GM12878 (cell line): ENCODE measurements at regions not wholly inside any gene's neighbourhood (a gene's known extent, or its start where the extent isn't known, plus 50 kb on each side); places are given as distances from the start of the nearest gene placed in this dataset.

Experiments
- ATAC-seq: fragments of 200-7000 bp; cut with Tn5 transposase; 3 replicates; pipeline ENCODE4 v1.9.1; 2020; ENCODE audit warnings: mild to moderate bottlenecking, moderate library complexity
- BruUV-seq: library from RNA; stranded (reverse); fragments of 400-500 nt; replicated peaks from 2 replicates; lab custom pipeline; 2021; lab: Mats Ljungman, UMichigan
- CTCF ChIA-PET: fragments of 300-600 bp; sonication (Branson Sonifier 250); formaldehyde crosslinking; extraction: SDS; loops from one replicate; lab custom pipeline; 2021; ENCODE audit warnings: inconsistent platforms; lab: Yijun Ruan, JAX
- POLR2A ChIA-PET: fragments of 350-600 bp; formaldehyde crosslinking; extraction: SDS; loops from one replicate; lab custom pipeline; 2021; ENCODE audit warnings: inconsistent platforms; lab: Charles Lee
- RAD21 ChIA-PET: fragments of 300-600 bp; sonication (Branson Sonifier 250); formaldehyde crosslinking; loops from one replicate; lab custom pipeline; 2023; ENCODE audit warnings: antibody characterized with exemption; ENCODE audit not compliant: unreplicated experiment; lab: Charles Lee
- SMC1A ChIA-PET: fragments of 300-600 bp; sonication (Branson Sonifier 250); formaldehyde crosslinking; loops from one replicate; lab custom pipeline; 2023; ENCODE audit not compliant: unreplicated experiment, uncharacterized antibody; lab: Charles Lee
- DNase-seq: peaks from one replicate; pipeline ENCODE4 v3.0.0-alpha.2; 2011; ENCODE audit warnings: low read depth, low spot score
- FAIRE-seq: peaks from 3 replicates; lab custom pipeline; 2011; peaks lifted over from hg19 to GRCh38; lab: Jason Lieb, UNC
- H2AFZ ChIP-seq: 2 replicates; pipeline ENCODE4 v1.6.0; 2011; ENCODE audit warnings: low read depth, low read length, control low read depth; ENCODE audit not compliant: control insufficient read depth
- H3K27ac ChIP-seq: 2 replicates; pipeline ENCODE4 v1.5.1; 2011; ENCODE audit warnings: control low read depth; ENCODE audit not compliant: control insufficient read depth, insufficient read depth
- H3K27me3 ChIP-seq, 2 experiments: replicated peaks in 1 of 2; 2 replicates each; pipeline versions ENCODE4 v1.6.0 to v1.6.1; 2011; ENCODE audit warnings: low read length in 1 of 2; ENCODE audit not compliant: control insufficient read depth in 2 of 2, insufficient read depth in 2 of 2
- H3K36me3 ChIP-seq, 2 experiments: 2 replicates each; pipeline ENCODE4 v1.5.1; 2011; ENCODE audit warnings: low read length in 1 of 2; ENCODE audit not compliant: control insufficient read depth in 2 of 2, insufficient read depth in 2 of 2
- H3K4me1 ChIP-seq: 2 replicates; pipeline ENCODE4 v1.6.1; 2011; ENCODE audit warnings: mild to moderate bottlenecking, low read length, moderate library complexity, mixed read lengths; ENCODE audit not compliant: control insufficient read depth, insufficient read depth
- H3K4me2 ChIP-seq: 2 replicates; pipeline ENCODE4 v1.6.0; 2011; ENCODE audit warnings: control low read depth; ENCODE audit not compliant: control insufficient read depth, insufficient read depth
- H3K4me3 ChIP-seq: fragments of 200-600 bp; sonication (generic); 2 replicates; pipeline ENCODE4 v1.5.1; 2016
- H3K79me2 ChIP-seq: 2 replicates; pipeline ENCODE4 v1.6.0; 2011; ENCODE audit warnings: low read length; ENCODE audit not compliant: control insufficient read depth, insufficient read depth
- H3K9ac ChIP-seq: 2 replicates; pipeline ENCODE4 v1.8.0; 2011; ENCODE audit warnings: low read length, control low read depth, mixed read lengths; ENCODE audit not compliant: control insufficient read depth, insufficient read depth
- H3K9me3 ChIP-seq: replicated peaks from 3 replicates; pipeline ENCODE4 v1.5.1; 2011; ENCODE audit warnings: mild to moderate bottlenecking, low read length; ENCODE audit not compliant: control insufficient read depth, insufficient read depth
- H4K20me1 ChIP-seq: 2 replicates; pipeline ENCODE4 v1.6.0; 2011; ENCODE audit not compliant: control insufficient read depth, insufficient read depth
- ATF7 ChIP-seq: fragments of 450-650 bp; IDR thresholded peaks from 2 replicates; pipeline ENCODE4 v1.6.1; 2016; ENCODE audit warnings: low read depth, mild to moderate bottlenecking
- MTA2 ChIP-seq: fragments of 450-650 bp; IDR thresholded peaks from 2 replicates; pipeline ENCODE4 v1.6.1; 2016; ENCODE audit warnings: low read depth, mild to moderate bottlenecking, moderate library complexity
- NRF1 ChIP-seq: conservative IDR thresholded peaks from 2 replicates; pipeline ENCODE4 v1.6.1; 2011; ENCODE audit warnings: mild to moderate bottlenecking, low read depth, low read length, improper control_type of control experiment
- WGBS: methylation state at CpG from one replicate; pipeline ENCODE4 v1.1.6; 2016; ENCODE audit warnings: low lambda C conversion rate; ENCODE audit not compliant: insufficient replicate concordance, insufficient coverage; ENCODE audit errors: missing lambda C conversion rate; 5-methylcytosine and 5-hydroxymethylcytosine counted together
- in situ Hi-C: fragments of 300-500 bp; cut with MboI; formaldehyde crosslinking; loops from 9 replicates; pipeline ENCODE4 v1.14.3; 2018; ENCODE audit warnings: mixed read lengths
- intact Hi-C: fragments of 100-400 bp; cut with micrococcal nuclease; formaldehyde crosslinking; loops from one replicate; pipeline ENCODE4 v1.14.2; 2022; ENCODE audit not compliant: unreplicated experiment
- TF ChIP-seq, protein P1 (sequence below): fragments of 450-650 bp; IDR thresholded peaks from 2 replicates; pipeline ENCODE4 v1.6.1; 2016; ENCODE audit warnings: mild to moderate bottlenecking

- H3K4me2 ChIP-seq: peak overlapping the region; percentile 35
- H3K79me2 ChIP-seq: no peaks in the 10 kb centered on the region
- no peaks in the 10 kb centered on the region for H4K20me1 ChIP-seq
- ChIA-PET SMC1A (interaction anchor here (1.2 to 3.3 kb wide), 6 partner anchors 10 to 103 kb away, joined by 3 to 32 read pairs (median 4); no protein-coding TSS in a partner anchor), RAD21 (interaction anchor here (1.0 to 2.4 kb wide), 9 partner anchors 8 to 929 kb away, joined by 3 to 10 read pairs (median 5); no protein-coding TSS in a partner anchor), POLR2A (no interaction called here), CTCF (interaction anchor here (0.7 to 1.4 kb wide), 3 partner anchors 8 to 889 kb away, joined by 3 to 5 read pairs (median 5); no protein-coding TSS in a partner anchor)
- ATAC-seq: peak; percentile 80
- DNase-seq: no peak
- no peaks in the 10 kb centered on the region for H3K4me1 ChIP-seq
- H3K36me3 ChIP-seq: no peaks in the 10 kb centered on the region
- peak overlapping the region; percentile 24; the same call in 1 of the 2 replicates for H3K27ac ChIP-seq
- peak overlapping the region; percentile 71 for H2AFZ ChIP-seq
- intact Hi-C loops (no loop called here), in situ Hi-C loops (no loop called here)
- TF ChIP-seq ATF7 (0 out of 2 replicates have a peak, but pooled peaks have one; percentile 36), NRF1 (no peak), MTA2 (no peak)
- TF ChIP-seq, protein P1, sequence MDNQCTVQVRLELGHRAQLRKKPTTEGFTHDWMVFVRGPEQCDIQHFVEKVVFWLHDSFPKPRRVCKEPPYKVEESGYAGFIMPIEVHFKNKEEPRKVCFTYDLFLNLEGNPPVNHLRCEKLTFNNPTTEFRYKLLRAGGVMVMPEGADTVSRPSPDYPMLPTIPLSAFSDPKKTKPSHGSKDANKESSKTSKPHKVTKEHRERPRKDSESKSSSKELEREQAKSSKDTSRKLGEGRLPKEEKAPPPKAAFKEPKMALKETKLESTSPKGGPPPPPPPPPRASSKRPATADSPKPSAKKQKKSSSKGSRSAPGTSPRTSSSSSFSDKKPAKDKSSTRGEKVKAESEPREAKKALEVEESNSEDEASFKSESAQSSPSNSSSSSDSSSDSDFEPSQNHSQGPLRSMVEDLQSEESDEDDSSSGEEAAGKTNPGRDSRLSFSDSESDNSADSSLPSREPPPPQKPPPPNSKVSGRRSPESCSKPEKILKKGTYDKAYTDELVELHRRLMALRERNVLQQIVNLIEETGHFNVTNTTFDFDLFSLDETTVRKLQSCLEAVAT: 0 out of 2 replicates have a peak, but pooled peaks have one; percentile 32
- 22% methylated on average over 5 of the region's 5 CpGs for WGBS
- FAIRE-seq: no peak
- H3K4me3 ChIP-seq: peak overlapping the region; percentile 41; the same call in 1 of the 2 replicates
- H3K9ac ChIP-seq: no peak overlapping the region; the same call in 1 of the 2 replicates
- BruUV-seq: no TSS peak
- H3K27me3 ChIP-seq: no peaks in the 10 kb centered on the region
- no peaks in the 10 kb centered on the region; the same call in 1 of the 3 replicates for H3K9me3 ChIP-seq
Observed at GRCh38 chr6:22954749-22955385, 385.5 kb downstream of the HDGFL1 start.
